AG09309 (cell line): ENCODE measurements at regions not wholly inside any gene's neighbourhood (a gene's known extent, or its start where the extent isn't known, plus 50 kb on each side); places are given as distances from the start of the nearest gene placed in this dataset.

Experiments used
- DNase-seq: peaks from one replicate; pipeline ENCODE4 v3.0.0-alpha.2; 2010; ENCODE audit warnings: low read depth
- H3K4me3 ChIP-seq: 2 replicates; pipeline ENCODE4 v1.5.1; 2011; ENCODE audit warnings: mild to moderate bottlenecking, low read depth, low read length, moderate library complexity; ENCODE audit not compliant: control insufficient read depth
- TF ChIP-seq, protein P1 (sequence below): IDR thresholded peaks from 2 replicates; pipeline ENCODE4 v1.5.1; 2011; ENCODE audit warnings: mild to moderate bottlenecking, low read depth, low read length, inconsistent platforms; ENCODE audit not compliant: insufficient read depth, control insufficient read depth; ENCODE audit errors: missing control alignments

DNA sequence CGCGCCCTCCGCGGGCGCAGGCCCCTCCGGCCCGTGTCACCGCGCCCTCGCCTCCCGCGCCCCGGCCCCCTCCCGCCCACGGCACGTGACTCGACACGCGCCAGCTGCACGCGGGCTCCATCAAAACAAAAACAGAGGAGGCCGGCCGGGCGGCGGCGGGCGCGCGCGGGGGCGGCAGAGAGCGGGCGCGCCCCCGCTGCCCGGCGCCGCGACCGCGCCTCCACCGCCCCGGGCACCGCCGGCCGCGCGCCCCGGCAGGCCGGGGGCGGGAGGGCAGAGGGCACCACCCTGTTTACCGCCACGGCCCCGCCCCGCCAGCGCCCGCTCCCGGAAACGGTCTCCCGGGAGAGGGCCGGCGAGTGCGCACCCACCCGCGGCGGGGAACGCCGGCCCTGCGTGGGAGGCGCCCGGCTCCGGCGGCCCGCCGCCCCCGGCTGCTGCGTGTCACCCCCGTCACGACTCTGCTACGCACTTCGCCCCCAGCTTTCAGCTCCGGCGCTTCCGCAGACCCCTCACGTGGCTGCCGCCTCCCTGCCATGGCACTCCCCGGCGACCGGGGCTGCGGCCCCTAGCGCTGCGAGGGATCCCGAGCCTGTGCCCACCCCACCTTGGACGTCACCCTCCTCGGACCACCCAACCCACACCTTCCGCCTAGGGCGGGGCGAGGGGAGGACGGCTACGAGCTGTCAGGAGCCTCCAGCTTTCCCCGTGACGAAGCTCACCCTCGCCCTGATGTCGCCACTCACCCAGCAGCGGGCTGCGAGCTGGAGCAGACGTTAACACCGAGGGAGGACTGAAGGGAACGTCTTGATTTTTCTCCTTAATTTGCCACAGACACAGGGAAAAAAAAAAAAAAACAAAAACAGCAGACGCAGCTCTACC lies 221.6 kb upstream of the MKLN1 start:
- TF ChIP-seq, protein P1, sequence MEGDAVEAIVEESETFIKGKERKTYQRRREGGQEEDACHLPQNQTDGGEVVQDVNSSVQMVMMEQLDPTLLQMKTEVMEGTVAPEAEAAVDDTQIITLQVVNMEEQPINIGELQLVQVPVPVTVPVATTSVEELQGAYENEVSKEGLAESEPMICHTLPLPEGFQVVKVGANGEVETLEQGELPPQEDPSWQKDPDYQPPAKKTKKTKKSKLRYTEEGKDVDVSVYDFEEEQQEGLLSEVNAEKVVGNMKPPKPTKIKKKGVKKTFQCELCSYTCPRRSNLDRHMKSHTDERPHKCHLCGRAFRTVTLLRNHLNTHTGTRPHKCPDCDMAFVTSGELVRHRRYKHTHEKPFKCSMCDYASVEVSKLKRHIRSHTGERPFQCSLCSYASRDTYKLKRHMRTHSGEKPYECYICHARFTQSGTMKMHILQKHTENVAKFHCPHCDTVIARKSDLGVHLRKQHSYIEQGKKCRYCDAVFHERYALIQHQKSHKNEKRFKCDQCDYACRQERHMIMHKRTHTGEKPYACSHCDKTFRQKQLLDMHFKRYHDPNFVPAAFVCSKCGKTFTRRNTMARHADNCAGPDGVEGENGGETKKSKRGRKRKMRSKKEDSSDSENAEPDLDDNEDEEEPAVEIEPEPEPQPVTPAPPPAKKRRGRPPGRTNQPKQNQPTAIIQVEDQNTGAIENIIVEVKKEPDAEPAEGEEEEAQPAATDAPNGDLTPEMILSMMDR = no peak
- H3K4me3 ChIP-seq = peak overlapping the region; percentile 94
- DNase-seq = no peak

DNA sequence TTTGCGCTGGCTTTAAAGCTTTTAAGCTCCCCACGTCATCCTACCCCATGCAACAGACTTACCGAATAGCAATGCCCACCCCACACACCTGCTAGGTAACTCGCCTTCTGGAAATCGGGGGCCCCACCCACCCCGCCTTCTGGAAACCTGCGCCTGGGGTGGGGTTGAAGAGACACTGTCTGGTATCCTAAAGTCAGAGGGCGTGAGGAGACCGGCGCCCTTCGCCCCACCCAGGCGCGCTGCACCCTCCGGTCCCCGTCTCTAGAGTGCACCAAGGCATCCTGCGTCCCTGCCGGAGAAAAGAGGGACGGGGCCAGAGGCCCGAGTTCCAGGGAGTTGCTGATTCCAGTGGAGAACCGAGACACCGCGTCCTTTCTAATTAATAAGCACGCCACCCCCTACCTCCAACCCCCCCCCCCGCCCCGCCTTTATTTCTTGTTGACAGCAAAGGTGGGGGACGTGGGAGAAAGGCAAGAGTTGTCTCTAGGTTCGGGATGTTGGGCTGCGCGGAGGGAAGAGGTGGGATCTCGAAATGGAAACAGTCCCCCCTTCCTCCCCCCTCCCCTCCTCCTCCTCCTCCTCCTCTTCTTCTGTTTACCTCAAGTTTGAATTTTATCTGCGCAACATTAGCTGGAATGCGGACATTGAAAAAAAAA lies 220.9 kb upstream of the MKLN1 start:
- no peak for DNase-seq
- peak overlapping the region; percentile 94 for H3K4me3 ChIP-seq
- TF ChIP-seq, protein P1 = no peak

DNA sequence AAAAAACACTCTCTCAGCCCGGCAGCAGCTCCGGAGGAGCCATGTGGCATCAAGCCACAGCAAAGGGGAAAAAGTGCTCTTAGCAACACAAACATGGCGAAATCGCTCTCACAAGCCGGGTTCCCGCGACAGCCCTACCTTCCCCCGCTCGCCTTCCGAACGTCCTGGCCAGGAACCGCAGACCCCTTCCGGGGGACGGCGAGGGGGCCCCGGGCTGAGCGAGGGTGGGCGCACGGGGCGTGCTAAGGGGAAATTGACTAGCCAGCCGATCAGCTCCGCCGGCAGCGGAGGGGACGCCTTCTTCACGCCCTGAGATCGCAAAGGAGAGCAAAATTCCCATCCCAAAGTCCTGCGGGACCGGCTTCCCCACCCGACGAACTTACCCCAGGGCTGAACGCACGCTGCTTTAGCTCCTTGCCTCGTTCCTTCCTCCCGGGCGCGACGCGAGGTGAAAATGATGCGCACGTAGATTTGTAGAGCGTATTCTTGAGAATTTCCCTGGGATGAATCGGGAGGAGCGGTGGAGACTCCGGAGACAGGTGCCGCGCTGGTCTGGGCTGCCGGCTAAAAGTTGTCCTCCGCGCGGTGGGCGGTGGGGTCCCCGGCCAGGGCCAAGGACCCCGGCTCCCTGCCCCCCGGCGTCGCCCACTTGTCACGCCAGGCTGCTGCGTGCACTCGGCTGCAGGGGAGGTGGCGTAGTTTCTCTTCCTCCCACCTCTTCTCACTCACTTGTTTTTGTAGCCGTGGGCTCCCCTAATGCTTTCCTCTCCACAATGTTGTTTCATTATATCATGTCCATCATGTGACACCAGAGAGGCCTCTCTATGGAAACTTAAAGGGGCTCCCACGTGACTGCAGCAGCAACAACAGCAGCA lies 220.1 kb upstream of the MKLN1 start:
- TF ChIP-seq, protein P1 = no peak
- H3K4me3 ChIP-seq = peak overlapping the region; percentile 94
- no peak for DNase-seq

DNA sequence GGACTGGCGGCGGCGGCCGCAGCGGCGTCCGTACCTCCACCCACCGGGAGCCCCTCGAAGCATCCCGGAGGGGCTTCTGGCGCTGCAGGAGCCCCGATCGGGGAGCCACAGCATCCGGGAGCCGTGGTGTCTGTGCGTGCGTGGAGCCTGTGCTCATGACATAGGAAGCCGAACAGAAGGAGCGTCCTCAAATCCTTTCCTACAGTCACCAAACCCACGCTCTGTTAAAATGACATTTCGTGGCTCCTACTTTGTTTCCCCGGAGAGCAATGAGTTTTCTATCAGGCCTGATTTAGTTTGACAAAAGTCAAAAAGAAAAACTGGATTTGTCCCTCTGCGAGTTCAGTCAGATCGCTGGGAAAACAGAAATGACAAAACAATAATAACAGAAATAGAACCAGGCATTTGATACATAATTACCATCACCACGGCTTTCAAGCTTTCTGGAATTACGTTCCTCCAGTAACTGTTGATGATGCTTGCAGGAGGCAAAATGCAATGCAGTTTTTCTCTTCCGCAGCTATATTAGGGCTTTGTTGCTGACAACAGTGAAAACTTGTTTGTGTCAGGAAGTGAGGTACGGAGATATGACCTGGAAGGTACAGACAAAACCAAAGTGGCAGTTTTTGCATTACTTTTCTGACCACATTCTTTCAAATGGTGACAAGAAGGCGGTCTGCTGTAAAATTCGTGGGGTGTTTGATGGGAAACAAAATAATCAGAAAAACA lies 219.3 kb upstream of the MKLN1 start:
- no peak for DNase-seq
- peak overlapping the region; percentile 94 for H3K4me3 ChIP-seq
- TF ChIP-seq, protein P1 = no peak

DNA sequence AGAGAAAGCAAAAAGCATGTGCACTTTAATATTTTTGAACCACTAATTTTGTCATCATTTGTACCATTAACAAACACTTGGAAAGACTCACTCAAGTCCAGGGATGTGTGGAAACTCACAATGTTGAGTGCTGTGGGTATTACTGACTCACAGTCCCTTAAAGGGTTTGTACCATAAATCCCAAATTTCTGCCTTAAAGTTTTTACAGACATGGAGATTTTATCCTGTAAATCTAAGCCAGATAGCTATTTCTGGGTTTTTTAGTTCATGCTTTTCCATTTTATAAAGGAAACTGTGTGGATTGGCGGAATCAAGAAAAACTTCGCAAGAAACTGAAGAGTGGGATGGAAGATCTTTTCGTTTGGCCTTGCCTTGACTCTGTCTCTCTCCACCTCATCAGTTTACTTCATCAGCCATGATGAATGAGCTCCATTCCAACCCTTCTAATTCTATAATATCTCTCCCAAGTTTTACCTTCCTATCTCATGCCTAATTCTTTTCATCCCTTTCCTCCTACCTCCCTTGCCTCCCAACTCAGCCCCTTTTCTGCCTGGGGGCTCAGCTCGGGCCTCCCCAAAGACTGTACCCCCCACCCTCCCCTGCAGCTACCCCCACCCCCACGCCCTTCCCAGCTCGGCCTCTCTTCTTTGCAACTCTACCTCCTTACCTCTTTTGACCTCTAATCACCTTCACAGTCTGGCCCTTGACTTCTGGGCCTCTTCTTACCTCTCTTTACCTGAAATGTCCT lies 218.5 kb upstream of the MKLN1 start:
- TF ChIP-seq, protein P1 = no peak
- no peak for DNase-seq
- peak overlapping the region; percentile 73 for H3K4me3 ChIP-seq
